OCI-LY1 (cell line): ENCODE measurements at regions not wholly inside any gene's neighbourhood (a gene's known extent, or its start where the extent isn't known, plus 50 kb on each side); places are given as distances from the start of the nearest gene placed in this dataset.

ENCODE experiments used
- CTCF ChIP-seq: fragments of 200-600 bp; sonication (generic), shearing (Covaris generic); IDR thresholded peaks from 2 replicates; pipeline ENCODE4 v1.5.1; 2017; ENCODE audit warnings: mild to moderate bottlenecking, antibody characterized with exemption, low read length, moderate library complexity, mixed read lengths
- EZH2 ChIP-seq: fragments of 200-600 bp; sonication (generic), shearing (Covaris generic); IDR thresholded peaks from 2 replicates; pipeline ENCODE4 v1.8.0; 2017; ENCODE audit warnings: borderline replicate concordance, mixed run types, mild to moderate bottlenecking, antibody characterized with exemption, low read length, moderate library complexity, mixed read lengths

- TF ChIP-seq CTCF (no peak), EZH2 (no peak)
Measured at GRCh38 chr20:48210111-48211027, 425.1 kb upstream of the SULF2 start.
